Endothelial cell of umbilical vein (primary cell): ENCODE measurements at regions not wholly inside any gene's neighbourhood (a gene's known extent, or its start where the extent isn't known, plus 50 kb on each side); places are given as distances from the start of the nearest gene placed in this dataset.

ENCODE experiments used
- BruUV-seq: library from RNA; stranded (reverse); fragments of 400-500 nt; replicated peaks from 2 replicates; lab custom pipeline; 2021; lab: Mats Ljungman, UMichigan
- CTCF ChIA-PET: fragments of 300-600, 350-600 bp; sonication (Branson Sonifier 250); formaldehyde crosslinking; loops from one replicate; lab custom pipeline; 2021; ENCODE audit warnings: antibody characterized with exemption, inconsistent platforms; lab: Charles Lee
- POLR2A ChIA-PET: fragments of 300-600, 350-600 bp; sonication (Branson Sonifier 250); formaldehyde crosslinking; loops from one replicate; lab custom pipeline; 2021; ENCODE audit warnings: antibody characterized with exemption, inconsistent platforms; lab: Charles Lee
- DNase-seq: peaks from one replicate; pipeline ENCODE4 v3.0.0-alpha.2; 2011; ENCODE audit warnings: low read depth, low spot score
- FAIRE-seq: peaks from 2 replicates; lab custom pipeline; 2011; peaks lifted over from hg19 to GRCh38; lab: Jason Lieb, UNC
- H2AFZ ChIP-seq: 2 replicates; pipeline ENCODE4 v1.6.0; 2012; ENCODE audit warnings: low read depth, low read length, control low read depth, inconsistent platforms
- H3K27ac ChIP-seq: 2 replicates; pipeline ENCODE4 v1.5.1; 2011; ENCODE audit warnings: low read depth, mild to moderate bottlenecking, control low read depth, low read length, moderate library complexity; ENCODE audit not compliant: insufficient read depth
- H3K27me3 ChIP-seq, 2 experiments: 2 replicates each; pipeline versions ENCODE4 v1.6.0 to v1.6.1; 2011; ENCODE audit warnings: low read length in 2 of 2, mixed read lengths in 1 of 2; ENCODE audit not compliant: control insufficient read depth in 2 of 2, insufficient read depth in 2 of 2
- H3K36me3 ChIP-seq, 2 experiments: 2 replicates in 1 of 2; 3 replicates in 1 of 2; pipeline ENCODE4 v1.5.1; 2011; ENCODE audit warnings: low read length in 2 of 2, mild to moderate bottlenecking in 1 of 2, moderate library complexity in 1 of 2; ENCODE audit not compliant: control insufficient read depth in 2 of 2, insufficient read depth in 2 of 2; ENCODE audit errors: extremely low read depth in 1 of 2
- H3K4me1 ChIP-seq: 3 replicates; pipeline ENCODE4 v1.5.1; 2011; ENCODE audit warnings: mild to moderate bottlenecking, low read length; ENCODE audit not compliant: control insufficient read depth, insufficient read depth; ENCODE audit errors: extremely low read depth
- H3K4me2 ChIP-seq: 2 replicates; pipeline ENCODE4 v1.6.1; 2011; ENCODE audit warnings: low read length, control low read depth, mixed read lengths; ENCODE audit not compliant: insufficient read depth
- H3K4me3 ChIP-seq, 3 experiments: fragments of 200-600 bp in 1 of 3; sonication (generic), shearing (Covaris generic) in 1 of 3; replicated peaks in 1 of 3; 2 replicates each; pipeline ENCODE4 v1.5.1; 2011 to 2016; ENCODE audit warnings: control low read depth in 3 of 3, low read length in 3 of 3, mild to moderate bottlenecking in 2 of 3, inconsistent platforms in 1 of 3, low read depth in 1 of 3, moderate library complexity in 1 of 3; ENCODE audit not compliant: insufficient read depth in 1 of 3
- H3K79me2 ChIP-seq: 2 replicates; pipeline ENCODE4 v1.6.0; 2012; ENCODE audit warnings: low read length, inconsistent platforms; ENCODE audit not compliant: control insufficient read depth, insufficient read depth
- H3K9ac ChIP-seq: replicated peaks from 2 replicates; pipeline ENCODE3; 2011; ENCODE audit warnings: low read length, control low read depth; ENCODE audit not compliant: insufficient read depth; ENCODE audit errors: extremely low read depth
- H3K9me1 ChIP-seq: replicated peaks from 3 replicates; pipeline ENCODE4 v1.6.0; 2011; ENCODE audit warnings: mild to moderate bottlenecking, low read length; ENCODE audit not compliant: control insufficient read depth, insufficient read depth; ENCODE audit errors: extremely low read depth
- H3K9me3 ChIP-seq: replicated peaks from 2 replicates; pipeline ENCODE4 v1.5.1; 2012; ENCODE audit warnings: low read length, inconsistent platforms; ENCODE audit not compliant: control insufficient read depth, insufficient read depth
- H4K20me1 ChIP-seq: replicated peaks from 2 replicates; pipeline ENCODE3; 2011; ENCODE audit warnings: mild to moderate bottlenecking, low read length; ENCODE audit not compliant: control insufficient read depth, insufficient read depth; ENCODE audit errors: extremely low read depth
- dilution Hi-C: fragments of 300-500 bp; cut with MboI; formaldehyde crosslinking; loops from one replicate; pipeline ENCODE4 v1.15.0; 2019; ENCODE audit warnings: low sequenced_read_pairs; ENCODE audit not compliant: extremely low pct_ligation_motif_present
- intact Hi-C: fragments of 100-400 bp; cut with micrococcal nuclease; formaldehyde crosslinking; loops from one replicate; pipeline ENCODE4 v1.10.0; 2022
- TF ChIP-seq, protein P1 (sequence below): IDR thresholded peaks from 2 replicates; pipeline ENCODE4 v1.6.1; 2011; ENCODE audit not compliant: insufficient read depth, insufficient read length
- TF ChIP-seq, protein P2 (sequence below), 2 donors: IDR thresholded peaks; 1 replicate in 1 of 2; 2 replicates in 1 of 2; pipeline ENCODE4 v1.5.1; 2011; ENCODE audit warnings: low read length in 2 of 2, mild to moderate bottlenecking in 2 of 2, moderate library complexity in 2 of 2, control low read depth in 1 of 2, inconsistent platforms in 1 of 2, low read depth in 1 of 2; ENCODE audit not compliant: insufficient read depth in 1 of 2; ENCODE audit errors: extremely low read depth in 1 of 2

DNA sequence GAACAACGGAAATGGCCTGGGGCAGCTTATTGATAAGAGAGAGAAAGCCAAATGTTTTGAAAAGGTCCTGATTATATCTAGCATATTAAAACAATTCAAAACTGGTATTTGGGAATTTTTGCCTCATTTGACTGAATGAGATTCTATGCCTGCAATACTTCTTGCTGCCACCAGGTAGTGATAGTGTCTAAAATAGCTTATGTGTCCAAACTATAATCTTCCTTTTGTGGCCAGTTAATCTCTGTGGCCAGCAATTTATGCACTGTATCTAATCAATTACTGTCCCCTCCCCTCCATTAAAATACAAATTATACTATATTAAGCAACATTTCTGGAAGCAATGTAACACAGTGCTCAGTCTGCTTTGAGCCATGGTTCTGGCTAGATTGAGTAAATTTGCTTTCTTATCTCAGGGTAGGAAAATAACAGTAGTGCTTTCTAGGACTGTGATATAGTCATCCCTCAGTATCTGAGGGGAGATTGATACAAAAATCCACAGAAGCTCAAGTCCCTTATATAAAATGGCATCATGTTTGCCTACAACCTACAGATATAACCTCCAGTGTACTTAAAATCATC lies 91.8 kb downstream of the FOXD2 start:
- intact Hi-C loops, result no loop called here
- H3K27ac ChIP-seq, result no peak overlapping the region
- H3K9me3 ChIP-seq, result no peaks in the 10 kb centered on the region
- H3K27me3 ChIP-seq, result peaks cover 13 to 22% of the 10 kb centered on the region in 2 experiments
- FAIRE-seq (peak; percentile 33), DNase-seq (no peak)
- no peak overlapping the region for H2AFZ ChIP-seq
- H3K4me1 ChIP-seq, result no peaks in the 10 kb centered on the region
- BruUV-seq, result no TSS peak
- no peaks in the 10 kb centered on the region for H3K9me1 ChIP-seq
- TF ChIP-seq, protein P1, sequence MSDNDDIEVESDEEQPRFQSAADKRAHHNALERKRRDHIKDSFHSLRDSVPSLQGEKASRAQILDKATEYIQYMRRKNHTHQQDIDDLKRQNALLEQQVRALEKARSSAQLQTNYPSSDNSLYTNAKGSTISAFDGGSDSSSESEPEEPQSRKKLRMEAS, result no peak
- TF ChIP-seq, protein P2, sequence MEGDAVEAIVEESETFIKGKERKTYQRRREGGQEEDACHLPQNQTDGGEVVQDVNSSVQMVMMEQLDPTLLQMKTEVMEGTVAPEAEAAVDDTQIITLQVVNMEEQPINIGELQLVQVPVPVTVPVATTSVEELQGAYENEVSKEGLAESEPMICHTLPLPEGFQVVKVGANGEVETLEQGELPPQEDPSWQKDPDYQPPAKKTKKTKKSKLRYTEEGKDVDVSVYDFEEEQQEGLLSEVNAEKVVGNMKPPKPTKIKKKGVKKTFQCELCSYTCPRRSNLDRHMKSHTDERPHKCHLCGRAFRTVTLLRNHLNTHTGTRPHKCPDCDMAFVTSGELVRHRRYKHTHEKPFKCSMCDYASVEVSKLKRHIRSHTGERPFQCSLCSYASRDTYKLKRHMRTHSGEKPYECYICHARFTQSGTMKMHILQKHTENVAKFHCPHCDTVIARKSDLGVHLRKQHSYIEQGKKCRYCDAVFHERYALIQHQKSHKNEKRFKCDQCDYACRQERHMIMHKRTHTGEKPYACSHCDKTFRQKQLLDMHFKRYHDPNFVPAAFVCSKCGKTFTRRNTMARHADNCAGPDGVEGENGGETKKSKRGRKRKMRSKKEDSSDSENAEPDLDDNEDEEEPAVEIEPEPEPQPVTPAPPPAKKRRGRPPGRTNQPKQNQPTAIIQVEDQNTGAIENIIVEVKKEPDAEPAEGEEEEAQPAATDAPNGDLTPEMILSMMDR (IDR thresholded peaks at IDR 0.05; ENCODE audit: extremely low read depth in 1 of 2, insufficient read depth in 1 of 2, low read depth in 1 of 2, low read length in 2 of 2), result peak; percentile 29 to 39
- no peak overlapping the region for H3K4me2 ChIP-seq
- ChIA-PET CTCF (interaction anchor here (0.7 to 10.4 kb wide), 11 partner anchors 8 to 197 kb away, joined by 3 to 171 read pairs (median 9); partner anchors contain the start of gene FOXD2), POLR2A (no interaction called here)
- no peak overlapping the region for H3K9ac ChIP-seq
- H3K4me3 ChIP-seq, result no peak overlapping the region
- no peaks in the 10 kb centered on the region for H3K79me2 ChIP-seq
- dilution Hi-C loops, result no loop called here
- H3K36me3 ChIP-seq, result no peaks in the 10 kb centered on the region
- no peaks in the 10 kb centered on the region for H4K20me1 ChIP-seq
